ENCODE measurements at regions not wholly inside any gene's neighbourhood (a gene's known extent, or its start where the extent isn't known, plus 50 kb on each side); places are given as distances from the start of the nearest gene placed in this dataset.
"Not testable (repeated sequence)": the region's sequence is repeated elsewhere in the genome, so short reads cannot be mapped to it uniquely, and the experiment has no call there.

DNA sequence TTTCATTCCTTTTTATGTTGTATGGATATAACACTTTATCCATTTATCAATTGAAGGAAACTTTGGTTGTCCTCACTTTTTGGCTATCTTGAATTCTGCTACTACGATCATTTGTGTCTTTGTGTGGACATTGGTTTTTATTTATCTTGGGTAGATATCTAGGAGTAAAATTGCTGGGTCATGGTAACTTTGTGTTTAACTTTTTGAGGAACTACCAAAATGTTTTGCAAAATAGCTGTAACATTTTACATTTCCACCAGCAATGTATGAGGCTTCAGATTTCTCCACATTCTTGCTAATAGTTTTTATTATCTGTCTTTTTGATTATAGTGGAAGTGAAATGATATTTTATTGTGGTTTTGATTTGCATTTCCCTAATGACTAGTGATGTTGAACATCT, 55.6 kb downstream of the TLNRD1 start:
- in situ Hi-C loops (cut with HindIII; ENCODE audit: low sequenced_read_pairs), result no loop called here

DNA sequence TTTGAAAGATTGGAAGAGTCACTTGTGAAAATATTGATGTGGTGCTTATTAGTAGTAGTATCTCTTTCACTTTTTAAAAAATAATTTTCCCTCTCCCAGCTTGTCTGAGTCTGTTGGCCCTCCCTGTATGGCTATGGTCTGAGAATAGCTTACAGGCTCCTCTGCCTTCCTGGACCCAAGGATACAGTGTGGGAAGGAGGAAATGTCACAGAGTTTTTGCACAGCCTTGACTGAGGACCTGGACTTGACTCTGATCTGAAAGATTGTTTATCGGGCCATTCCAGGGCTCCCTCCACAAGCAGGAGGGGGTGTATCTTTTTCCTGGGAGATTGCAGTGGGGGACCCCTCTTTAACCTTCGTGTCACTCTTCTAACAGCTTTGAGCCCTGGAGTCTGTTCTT, 59.7 kb downstream of the TLNRD1 start:
- no peak for DNase-seq (ENCODE audit: low spot score)
- in situ Hi-C loops (cut with HindIII; ENCODE audit: low sequenced_read_pairs), result no loop called here

More for the DNA sequence above, 55.6 kb downstream of the TLNRD1 start:
- DNase-seq (ENCODE audit: low spot score), result no peak

DNA sequence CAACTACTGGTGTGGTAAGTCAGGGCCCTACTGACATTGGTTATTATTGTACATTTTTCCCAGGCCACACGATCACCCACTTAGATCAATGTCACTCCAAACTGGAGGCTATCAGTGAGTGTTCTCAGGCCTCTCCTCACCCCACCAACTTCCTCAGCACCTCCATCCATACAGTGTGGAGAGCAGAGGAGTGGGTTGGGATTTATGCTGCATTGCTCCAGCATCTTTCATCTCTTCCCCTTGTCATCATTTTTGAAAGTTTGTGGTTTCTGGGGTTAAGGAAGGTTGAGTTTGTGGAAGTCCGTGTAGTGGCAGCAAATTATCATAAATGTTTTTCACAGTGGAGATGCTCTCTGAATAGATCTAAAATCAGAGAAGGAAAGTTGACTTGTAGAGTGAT, 60.2 kb downstream of the TLNRD1 start:
- in situ Hi-C loops (cut with HindIII; ENCODE audit: low sequenced_read_pairs), result no loop called here
- no peak for DNase-seq (ENCODE audit: low spot score)

DNA sequence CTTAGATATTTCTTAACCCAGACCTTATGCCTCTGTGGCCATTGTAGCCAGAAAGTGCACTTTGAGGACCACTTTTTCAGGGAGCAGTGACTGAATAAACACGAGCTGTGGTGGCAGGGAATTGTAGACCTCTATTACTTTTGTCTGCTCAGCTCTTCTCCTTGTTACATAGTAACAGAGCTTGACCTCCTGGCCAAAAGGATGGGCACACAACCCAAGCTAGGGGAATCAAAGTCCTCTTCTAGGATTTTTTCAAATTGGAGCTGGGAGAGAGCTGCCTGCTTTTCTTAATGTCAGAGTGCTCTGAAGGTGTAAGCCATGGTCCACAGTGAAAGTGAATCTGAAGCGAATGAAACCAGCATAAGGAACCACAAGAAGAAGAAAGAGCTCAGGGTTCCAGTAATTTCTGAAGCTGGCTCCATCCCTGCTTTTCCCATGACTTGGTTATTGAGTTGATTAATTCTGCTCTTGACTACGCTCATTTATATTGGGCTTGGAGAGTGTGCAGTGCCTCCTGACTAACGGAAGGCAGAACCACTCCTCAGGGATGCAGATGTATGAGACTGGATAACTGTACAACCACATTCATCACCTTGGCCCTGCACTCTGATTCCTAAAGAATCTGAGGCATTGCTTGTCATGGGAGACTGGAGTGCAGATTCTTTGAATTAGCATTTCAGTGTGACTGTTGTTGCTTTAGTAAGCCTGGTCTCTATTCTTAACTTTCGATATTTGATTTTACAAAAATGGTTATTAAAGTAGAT, 60.9 kb downstream of the TLNRD1 start:
- no peak for DNase-seq (ENCODE audit: low spot score)
- in situ Hi-C loops (cut with HindIII; ENCODE audit: low sequenced_read_pairs), result no loop called here

DNA sequence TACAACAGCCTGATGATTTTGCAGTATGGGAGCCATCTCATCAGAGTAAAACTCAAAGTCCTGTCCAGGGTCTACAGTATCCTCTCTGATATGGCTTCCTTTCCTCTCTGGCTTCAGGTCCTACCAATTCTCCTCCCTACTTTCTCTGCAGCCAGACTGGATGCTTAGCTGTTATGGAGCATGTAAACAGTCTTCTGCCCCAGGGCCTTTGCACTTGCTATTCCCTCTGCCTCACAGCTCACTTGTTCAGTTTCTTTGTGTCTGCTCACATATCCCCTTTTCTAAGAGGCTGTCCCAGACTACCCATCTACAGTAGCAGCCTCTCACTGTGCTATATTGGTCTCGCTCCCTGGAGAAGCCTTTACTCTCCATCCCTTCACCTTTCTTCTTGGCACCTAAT, 62.2 kb downstream of the TLNRD1 start:
- no peak for DNase-seq (ENCODE audit: low spot score)
- in situ Hi-C loops (cut with HindIII; ENCODE audit: low sequenced_read_pairs), result no loop called here

DNA sequence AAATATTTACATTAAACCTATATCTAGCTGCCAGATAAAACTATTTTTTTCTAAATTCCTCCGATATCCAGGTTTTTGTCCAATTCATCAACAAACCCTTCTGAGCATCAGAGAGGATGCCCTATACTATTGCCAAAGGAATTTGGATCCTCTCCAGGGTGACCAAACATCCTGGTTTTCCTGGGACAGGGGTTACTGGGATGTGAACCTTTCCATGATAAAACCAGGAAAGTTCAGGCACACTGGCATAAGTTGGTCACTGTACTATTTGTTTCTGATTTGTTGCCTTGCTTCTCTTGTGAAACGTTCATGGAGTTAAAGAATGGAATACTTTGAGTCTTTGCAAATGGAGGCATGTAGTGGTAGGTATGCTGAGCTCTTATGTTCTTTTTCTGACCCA, 63.5 kb downstream of the TLNRD1 start:
- DNase-seq (ENCODE audit: low spot score), result no peak
- in situ Hi-C loops (cut with HindIII; ENCODE audit: low sequenced_read_pairs), result no loop called here

DNA sequence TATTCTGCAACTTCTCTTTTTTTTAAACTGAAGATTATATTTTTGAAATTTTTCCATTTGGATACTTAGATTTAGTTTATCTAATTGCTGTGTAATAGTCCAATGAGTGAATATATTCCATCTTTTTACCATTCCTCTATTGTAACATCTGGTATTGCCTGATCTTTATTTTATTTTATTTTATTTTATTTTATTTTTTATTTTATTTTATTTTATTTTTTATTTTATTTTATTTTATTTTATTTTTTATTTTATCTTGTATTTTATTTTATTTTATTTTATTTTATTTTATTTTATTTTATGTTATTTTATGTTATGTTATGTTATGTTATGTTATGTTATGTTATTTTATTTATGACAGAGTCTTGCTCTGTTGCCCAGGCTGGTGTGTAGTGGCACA, 66.5 kb upstream of the CFAP161 start:
- in situ Hi-C loops (cut with HindIII; ENCODE audit: low sequenced_read_pairs); DNase-seq (ENCODE audit: low spot score): not testable (repeated sequence)

DNA sequence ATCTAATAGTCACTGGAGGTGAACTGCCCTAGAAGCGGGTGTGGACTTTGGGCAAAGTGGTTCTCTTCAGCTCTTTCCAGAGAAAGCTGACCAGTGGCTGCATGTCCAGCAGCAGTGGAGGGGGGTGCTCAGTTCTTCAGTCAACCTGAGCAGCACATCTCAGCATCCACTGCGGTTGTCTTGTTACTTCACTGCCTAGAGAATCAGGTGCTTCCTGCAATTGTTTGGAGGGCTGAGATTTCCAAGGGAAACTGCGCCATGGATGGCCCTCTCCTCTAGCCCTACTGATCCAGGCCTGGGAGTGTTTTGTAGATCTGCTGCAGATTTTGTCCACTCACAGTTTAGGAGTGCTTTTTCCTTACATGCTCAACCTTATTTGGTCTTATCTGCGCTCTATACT, 65.6 kb upstream of the CFAP161 start:
- DNase-seq (ENCODE audit: low spot score), result no peak
- in situ Hi-C loops (cut with HindIII; ENCODE audit: low sequenced_read_pairs), result no loop called here

DNA sequence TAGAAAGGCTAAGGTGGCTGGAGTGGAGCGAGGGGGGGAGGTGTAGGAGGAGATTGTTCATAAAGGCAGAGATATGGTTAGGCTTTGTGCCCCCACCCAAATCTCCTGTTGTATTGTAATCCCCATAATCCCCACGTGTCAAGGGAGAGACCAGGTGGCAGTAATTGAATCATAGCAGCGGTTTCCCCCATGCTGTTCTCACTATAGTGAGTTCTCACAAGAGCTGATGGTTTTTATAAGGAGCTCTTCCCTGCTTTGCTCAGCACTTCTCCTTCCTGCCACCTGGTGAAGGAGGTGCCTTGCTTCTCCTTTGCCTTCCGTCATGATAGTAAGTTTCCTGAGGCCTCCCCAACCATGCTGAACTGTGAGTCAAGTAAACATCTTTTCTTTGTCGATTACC, 64.7 kb upstream of the CFAP161 start:
- DNase-seq (ENCODE audit: low spot score), result no peak

DNA sequence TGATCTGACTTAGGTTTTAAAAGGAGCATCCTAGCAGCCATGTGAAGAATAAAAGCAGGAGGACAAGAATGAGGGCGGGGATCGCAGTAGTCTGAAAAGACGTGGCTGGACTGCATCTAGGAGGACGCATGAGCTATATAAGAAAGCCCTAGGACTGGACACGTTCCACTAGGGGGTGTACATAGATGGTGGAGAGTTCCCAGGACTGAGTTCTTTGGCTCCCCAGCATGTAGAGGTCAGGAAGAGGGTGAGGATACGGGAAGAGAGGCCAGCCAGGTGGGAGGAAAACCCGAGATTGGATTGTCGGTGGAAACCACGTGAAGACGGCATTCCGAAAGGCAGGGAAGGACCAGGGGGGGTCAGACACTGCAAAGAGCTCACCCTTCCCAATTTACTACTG, 64.2 kb upstream of the CFAP161 start:
- no peak for DNase-seq (ENCODE audit: low spot score)
- in situ Hi-C loops (cut with HindIII; ENCODE audit: low sequenced_read_pairs), result no loop called here

More for the DNA sequence above, 64.7 kb upstream of the CFAP161 start:
- in situ Hi-C loops (cut with HindIII; ENCODE audit: low sequenced_read_pairs), result no loop called here

DNA sequence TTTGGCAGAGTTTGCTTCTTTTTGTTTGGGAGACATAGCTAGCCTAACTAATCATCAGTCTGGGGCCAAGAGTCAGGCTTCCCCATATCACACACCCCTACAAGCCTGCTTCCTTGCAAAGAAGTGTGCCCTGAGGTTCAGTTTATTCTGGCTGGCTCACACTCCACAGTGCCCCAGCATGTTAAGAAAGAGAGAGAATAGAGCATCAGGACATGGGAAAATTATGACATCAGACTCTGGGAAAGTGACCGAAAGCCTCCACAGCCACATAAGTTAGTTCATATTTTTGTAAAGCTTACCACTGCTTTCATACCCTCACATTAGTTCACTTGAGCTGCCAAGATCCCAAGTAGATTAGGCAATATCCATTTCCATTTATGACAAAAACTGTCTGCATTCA, 63.0 kb upstream of the CFAP161 start:
- in situ Hi-C loops (cut with HindIII; ENCODE audit: low sequenced_read_pairs), result no loop called here
- no peak for DNase-seq (ENCODE audit: low spot score)

DNA sequence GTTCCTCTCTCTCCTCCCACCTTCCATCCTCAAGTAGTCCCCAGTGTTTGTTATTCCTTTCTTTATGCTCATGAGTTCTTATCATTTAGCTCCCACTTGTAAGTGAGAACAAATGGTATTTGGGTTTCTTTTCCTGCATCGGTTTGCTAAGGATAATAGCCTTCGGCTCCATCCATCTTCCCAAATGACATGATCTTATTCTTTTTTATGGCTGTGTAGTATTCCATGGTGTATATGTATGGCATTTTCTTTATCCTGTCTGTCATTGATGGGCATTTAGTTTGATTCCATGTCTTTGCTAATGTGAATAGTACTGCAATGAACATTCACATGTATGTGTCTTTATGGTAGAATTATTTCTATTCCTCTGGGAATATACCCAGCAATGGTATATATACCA, 62.4 kb upstream of the CFAP161 start:
- no peak for DNase-seq (ENCODE audit: low spot score)
- in situ Hi-C loops (cut with HindIII; ENCODE audit: low sequenced_read_pairs), result no loop called here

DNA sequence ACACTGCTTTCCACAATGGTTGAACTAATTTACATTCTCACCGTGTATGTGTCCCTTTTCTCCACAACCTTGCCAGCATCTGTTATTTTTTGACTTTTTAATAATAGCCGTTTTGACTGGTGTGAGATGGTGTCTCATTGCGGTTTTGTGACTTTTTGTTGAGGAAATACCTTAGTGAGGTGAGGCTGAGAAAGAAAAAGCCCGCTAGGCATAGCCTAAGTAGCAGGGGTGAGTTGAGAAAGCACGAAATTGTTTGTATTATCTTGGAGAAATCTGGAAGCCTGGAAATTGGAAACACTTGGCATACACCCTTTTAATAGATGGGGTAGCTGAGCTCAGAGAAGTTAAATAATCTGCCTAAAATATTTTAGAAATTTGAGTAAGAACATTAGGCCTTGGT, 61.5 kb upstream of the CFAP161 start:
- no peak for DNase-seq (ENCODE audit: low spot score)
- in situ Hi-C loops (cut with HindIII; ENCODE audit: low sequenced_read_pairs), result no loop called here

DNA sequence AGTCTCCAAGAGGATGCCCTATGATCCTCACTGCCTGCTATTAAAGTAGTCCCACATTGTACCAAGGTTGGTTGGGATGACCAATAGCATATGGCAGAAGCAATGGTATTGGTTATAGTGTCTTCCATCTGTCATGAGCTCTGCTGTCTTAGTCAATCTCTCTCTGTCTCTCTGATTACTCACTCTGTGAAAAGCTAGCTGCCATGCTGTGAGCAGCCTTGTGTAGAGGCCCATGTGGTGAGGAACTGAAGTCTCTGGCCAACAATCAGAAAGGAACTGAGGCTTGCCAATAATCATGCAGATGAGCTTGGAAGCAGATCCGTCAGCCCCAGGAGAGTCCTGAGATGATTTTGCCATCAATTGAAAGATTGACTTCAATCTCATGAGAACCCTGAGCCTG, 60.3 kb upstream of the CFAP161 start:
- in situ Hi-C loops (cut with HindIII; ENCODE audit: low sequenced_read_pairs), result no loop called here
- DNase-seq (ENCODE audit: low spot score), result peak; percentile 76

DNA sequence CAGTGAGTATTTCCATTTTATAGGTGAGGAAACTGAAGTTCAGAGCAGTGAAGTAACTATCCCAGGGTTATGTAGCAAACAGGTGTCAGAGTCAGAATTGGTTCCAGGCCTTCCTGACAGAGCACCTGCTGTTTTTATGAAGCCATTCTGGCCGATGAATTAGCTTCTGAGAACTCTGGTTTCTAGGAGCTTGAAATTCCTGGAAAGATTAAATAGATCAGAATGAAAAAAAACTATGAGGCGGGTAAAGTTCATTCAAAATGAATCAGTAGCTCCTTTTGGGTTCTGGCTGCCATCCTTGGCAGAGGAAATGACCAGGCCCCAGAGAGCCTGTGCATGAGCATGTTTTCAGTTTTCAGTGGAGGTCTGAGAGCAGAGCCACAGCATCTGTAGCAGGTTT, 59.3 kb upstream of the CFAP161 start:
- in situ Hi-C loops (cut with HindIII; ENCODE audit: low sequenced_read_pairs), result no loop called here
- peak; percentile 31 for DNase-seq (ENCODE audit: low spot score)

DNA sequence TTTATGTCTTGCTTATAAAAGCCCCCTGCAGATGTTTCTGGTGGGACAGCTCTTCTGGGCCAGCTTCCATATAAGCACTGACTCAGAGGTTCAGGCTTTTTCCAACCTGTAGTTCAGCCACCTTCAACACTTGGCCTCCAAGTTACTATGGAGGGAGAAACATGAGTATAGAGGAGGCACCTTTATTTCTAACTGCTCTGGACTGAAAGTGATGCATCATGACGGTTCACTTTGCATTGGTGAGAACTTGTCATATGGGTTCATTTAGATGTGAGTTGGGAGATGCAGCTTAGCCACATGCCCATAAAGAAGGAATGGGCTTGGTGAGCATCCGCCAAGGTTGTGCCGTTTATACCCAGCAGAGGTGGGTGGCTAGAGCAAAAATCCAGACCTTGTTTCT, 58.8 kb upstream of the CFAP161 start:
- in situ Hi-C loops (cut with HindIII; ENCODE audit: low sequenced_read_pairs), result no loop called here
- DNase-seq (ENCODE audit: low spot score), result no peak

DNA sequence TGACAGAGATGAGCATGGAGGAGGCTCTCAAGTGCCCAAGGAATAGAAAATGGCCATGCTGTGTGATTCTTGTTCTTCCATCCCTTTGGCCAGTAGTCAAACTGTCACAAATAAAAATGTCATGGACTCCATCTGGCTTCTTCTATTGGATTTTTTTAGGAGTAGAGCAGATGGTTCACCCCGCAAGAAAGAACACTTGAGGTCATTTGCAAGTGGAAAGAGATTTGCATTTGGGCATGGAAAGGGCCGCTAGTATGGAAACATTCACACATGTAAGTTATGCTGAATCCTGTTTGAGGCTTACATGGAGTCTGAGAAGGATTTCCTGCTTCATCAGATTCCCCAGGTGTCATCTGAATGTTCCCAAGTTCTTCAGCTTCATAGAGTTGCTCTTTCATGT, 53.1 kb upstream of the CFAP161 start:
- DNase-seq (ENCODE audit: low spot score), result peak; percentile 77
- in situ Hi-C loops (cut with HindIII; ENCODE audit: low sequenced_read_pairs), result no loop called here

DNA sequence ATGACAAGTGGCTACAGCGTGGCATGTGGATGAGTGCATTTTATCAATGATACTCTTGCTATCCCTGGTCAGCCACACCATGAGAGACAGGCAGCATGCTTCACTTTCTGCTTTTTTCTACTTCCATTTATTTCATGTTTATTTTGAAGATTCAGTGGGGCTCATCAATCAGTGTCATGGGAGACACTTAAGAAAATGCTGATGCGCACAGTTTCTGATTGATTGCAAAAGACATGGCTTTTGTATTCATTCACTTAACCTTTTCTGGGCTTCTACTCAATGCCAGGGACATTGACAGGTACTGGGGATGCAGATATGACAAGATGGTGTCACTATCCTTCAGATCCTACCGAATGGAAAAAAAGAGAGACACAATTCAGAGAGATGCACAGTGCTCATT, 50.9 kb upstream of the CFAP161 start:
- in situ Hi-C loops (cut with HindIII; ENCODE audit: low sequenced_read_pairs), result no loop called here
- no peak for DNase-seq (ENCODE audit: low spot score)

Measured in G401 (cell line).